ENCODE measurements at regions not wholly inside any gene's neighbourhood (a gene's known extent, or its start where the extent isn't known, plus 50 kb on each side); places are given as distances from the start of the nearest gene placed in this dataset.

- DNase-seq (ENCODE audit: low read depth), result no peak
Measured at GRCh38 chr20:40770564-40771307, 81.7 kb upstream of the MAFB start.

DNA sequence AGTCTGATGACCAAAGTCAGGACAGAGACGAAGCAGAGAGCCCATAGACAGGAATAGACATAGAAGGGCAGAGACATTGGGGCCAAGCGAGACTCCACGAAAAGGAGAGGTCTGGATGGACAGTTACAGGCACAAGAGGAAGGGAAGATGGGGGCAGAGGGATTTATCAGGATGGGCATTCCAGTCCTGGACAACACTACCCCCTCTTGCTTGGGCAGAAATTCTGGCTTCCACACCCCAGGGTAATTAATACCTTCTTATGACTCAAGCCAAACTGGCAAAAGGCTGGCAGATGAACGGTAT lies 82.2 kb upstream of the MAFB start:
- DNase-seq (ENCODE audit: low read depth), result no peak

GRCh38 chr20:40771848-40772511 lies 82.9 kb upstream of the MAFB start:
- no peak for DNase-seq (ENCODE audit: low read depth)

DNA sequence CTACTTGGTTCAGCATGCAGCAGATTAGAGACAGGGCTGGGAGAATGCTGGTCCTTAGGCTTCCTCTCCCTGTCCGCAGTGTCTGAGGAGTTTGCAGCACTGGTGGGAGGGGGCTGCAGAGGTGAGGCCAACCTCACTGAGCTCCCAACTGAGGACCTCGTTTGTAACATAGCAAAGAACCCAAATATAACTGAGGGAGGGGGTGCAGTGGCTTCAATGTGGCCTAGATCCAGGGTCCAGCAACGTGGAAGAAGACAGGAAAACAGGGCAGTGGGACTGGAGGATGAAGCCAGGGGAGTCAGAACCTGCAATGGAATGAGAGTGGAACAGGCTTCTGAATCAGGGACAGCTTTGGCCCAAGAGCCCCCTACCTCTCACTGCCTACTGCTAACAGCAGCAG lies 84.3 kb upstream of the MAFB start:
- no peak for DNase-seq (ENCODE audit: low read depth)

DNA sequence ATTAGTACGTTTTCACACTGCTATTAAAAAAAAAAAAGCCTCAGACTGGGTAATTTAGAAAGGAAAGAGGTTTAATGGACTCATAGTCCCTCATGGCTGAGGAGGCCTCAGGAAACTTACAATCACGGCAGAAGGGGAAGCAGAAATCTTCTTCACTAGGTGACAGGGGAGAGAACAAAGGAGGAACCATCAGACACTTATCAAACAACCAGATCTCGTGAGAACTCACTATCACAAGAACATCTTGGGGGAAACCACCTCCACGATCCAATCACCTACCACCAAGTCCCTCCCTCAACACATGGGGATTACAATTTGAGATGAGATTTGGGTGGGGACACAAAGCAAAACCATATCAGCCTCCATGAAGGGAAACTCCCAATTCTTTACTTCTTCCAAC lies 85.2 kb upstream of the MAFB start:
- no peak for DNase-seq (ENCODE audit: low read depth)

- no peak for DNase-seq (ENCODE audit: low read depth)
Measured at GRCh38 chr20:40775561-40776146, 86.6 kb upstream of the MAFB start.

DNA sequence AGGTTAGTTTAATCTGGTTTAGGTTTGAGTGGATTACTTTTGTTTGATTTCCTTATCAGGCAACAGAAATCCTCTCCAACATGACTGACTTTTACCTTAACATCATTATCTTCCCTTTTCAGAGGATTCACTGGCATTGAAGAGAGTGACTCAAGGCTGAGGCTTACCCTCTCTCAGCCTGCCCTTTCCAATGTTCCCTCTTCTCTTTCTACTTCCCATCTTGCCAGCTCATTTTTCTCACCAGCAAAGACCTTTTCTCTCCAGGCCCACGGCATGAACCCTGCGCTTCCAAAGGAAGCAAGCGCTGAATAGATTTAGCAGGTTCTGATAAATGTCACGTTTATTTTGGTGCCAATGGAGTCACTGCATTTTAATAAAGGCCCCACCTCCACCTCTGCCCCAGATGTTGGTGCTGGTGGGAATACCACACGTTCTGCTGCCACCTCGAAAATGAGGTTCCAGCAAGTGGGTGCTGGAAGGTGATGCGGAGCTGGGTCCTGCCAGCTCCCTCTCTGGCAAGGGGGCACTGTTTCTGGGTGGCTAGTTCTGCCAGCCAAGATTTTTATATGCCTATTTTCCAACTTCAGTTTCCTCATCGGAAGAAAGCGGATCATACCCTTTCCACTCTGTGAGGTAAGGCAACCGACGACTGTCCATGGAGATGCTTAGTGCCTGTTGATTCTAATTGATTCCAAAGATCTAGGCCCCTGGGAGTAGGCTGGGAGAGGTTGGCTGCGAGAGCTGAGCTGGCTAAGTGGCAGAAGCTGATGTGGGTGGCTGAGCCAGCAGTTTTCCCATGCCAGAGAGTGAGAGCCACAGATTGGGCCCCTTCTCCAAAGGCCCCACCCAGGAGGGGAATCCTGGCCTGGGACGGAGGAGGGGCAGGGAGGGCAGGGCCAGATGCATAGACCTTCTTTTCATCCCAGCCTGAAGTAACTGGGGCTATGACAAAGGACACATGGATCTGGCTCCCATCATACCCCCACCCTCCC lies 87.7 kb upstream of the MAFB start:
- DNase-seq (ENCODE audit: low read depth), result no peak

- DNase-seq (ENCODE audit: low read depth), result no peak
Measured at GRCh38 chr20:40777653-40778052, 88.6 kb upstream of the MAFB start.

DNA sequence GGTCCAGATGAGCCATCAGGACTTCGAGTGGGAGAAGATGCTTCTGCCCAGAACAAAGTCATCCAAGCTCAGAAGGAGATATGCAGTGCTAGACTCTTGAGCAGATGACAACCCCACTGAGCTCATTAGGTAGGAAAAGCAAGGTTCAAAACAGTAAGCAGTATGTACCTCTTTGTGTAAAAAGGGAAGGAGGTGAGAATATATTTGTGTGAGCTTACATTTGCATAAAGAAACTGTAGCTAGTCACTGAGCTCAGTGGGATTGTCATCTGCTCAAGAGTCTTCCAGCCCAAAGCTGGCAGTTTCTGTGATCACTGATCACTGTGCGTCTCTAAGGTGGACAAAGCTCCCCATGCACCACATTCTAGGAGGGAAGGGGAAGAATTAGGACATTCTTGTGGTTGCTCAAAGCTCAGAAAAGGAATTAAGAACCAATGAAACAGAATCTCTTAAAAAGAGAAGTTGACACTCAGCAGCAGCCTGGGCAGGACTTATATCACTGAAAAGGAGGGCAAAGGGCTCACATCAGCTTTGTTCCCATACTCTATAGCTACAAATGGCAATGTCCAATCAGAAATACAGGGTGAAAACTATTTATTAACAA lies 90.0 kb upstream of the MAFB start:
- no peak for DNase-seq (ENCODE audit: low read depth)

- DNase-seq (ENCODE audit: low read depth), result no peak
Measured at GRCh38 chr20:40781327-40782042, 92.4 kb upstream of the MAFB start.

DNA sequence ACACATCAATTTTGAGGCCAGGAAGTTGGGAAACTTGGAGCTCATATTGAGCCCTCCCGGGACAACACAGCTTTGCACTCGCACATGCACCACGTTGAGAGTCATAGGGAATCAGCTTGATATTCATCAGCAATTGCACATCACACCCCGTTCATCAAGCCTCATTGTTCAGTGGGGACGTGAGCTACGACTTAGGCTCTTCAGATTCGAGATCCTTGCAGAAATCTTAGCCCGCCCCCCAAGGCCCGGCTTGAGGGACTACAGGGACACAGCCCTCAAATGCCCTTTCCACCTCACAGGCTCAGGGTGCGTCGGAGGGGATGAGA lies 93.0 kb upstream of the MAFB start:
- DNase-seq (ENCODE audit: low read depth), result no peak

DNA sequence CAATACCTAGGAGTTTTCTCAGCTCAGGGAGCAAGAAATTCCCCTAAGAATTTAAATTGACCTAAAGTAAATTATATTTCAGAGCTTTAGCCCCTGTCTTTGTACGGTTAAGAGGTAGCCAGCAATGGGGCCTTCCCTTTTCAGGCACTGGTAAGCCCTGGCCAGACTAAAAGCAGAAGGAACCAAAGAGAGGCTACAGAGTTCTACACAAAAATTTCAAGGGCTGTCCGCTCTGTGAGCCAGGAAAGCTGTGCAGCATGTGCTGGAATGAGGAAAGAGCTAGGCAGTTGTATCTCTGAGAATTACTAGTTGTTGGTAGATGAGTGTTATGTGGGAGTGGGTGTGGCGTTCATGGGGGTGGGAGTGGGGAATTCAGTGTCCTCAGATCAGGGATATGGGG lies 96.3 kb upstream of the MAFB start:
- DNase-seq (ENCODE audit: low read depth), result no peak

DNA sequence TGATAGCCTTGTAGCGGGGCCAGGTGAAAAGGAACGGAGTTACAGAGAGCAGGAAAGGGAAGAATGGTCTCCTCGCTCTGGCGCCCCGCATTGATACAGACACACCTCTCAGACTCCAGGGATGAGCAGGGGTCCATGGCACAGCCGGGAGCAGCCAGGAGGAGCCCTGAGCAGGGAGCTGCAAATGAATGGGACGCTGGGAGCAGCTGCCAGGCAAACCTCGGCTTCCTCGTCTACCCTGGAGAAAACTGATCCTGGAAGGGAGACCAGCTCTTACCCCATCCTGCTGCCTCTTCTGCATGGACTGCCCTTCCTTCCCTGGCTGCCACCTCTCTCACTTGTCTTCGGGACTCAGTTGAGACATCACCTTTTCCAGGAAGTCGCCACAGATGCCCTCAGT lies 97.3 kb upstream of the MAFB start:
- DNase-seq (ENCODE audit: low read depth), result no peak

DNA sequence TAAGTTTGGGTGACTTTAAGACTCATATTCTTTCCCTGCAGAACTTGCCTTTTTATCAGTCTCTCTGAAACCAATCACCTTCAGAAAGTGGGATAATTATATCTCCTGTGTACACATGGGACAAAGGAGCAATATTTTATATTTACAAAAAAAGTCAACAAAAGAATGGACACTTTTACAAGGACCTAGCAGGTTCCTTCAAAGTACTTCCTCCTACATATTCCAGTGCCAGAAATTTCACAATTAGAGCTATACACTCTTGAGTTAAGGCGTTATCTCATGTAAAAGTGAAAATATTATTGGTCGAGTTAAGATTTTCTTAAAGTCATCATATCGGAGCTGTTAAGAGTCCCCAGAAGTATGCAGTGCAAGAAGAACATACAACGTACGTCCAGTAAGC lies 98.9 kb upstream of the MAFB start:
- DNase-seq (ENCODE audit: low read depth), result no peak

DNA sequence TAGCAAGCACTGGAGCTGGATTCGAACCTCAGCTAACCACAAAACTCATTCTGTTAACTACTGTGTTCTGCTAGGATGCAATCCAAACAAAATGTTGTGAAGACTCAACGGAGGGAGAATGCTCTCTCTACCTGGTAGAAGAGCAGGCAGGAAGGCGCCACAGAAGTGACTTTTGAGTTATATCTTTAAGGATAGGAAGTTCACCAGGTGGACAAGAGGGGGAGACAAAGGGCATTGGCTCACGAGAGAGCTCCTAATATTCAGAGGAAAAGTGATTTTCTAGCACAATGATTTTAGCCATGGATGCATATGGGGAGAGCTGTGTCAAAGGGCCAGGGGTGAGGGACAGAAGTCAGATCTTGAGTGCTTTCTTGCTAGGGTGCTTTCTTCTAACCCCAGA lies 108.4 kb upstream of the MAFB start:
- DNase-seq (ENCODE audit: low read depth), result no peak

DNA sequence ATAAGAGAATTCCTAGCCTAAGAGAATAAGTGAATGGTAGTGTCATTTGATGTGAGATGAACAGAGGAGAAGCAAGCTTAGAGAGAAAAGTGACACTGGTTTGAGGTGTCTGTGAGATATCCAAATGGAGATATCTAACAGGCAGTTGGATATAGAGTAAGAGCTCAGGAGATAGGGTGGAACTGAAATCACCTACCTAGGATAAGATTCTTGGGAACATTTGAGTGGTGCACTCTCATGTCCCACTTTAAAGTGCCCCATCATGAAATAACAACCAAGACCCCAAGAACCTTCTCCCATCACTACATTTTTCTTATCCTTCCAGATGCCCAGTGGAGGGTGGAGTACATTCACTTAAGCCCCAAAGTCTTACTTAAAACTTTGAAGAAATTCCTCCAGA lies 109.0 kb upstream of the MAFB start:
- no peak for DNase-seq (ENCODE audit: low read depth)

GRCh38 chr20:40802886-40803285 lies 113.8 kb upstream of the MAFB start:
- no peak for DNase-seq (ENCODE audit: low read depth)

- DNase-seq (ENCODE audit: low read depth), result no peak
Measured at GRCh38 chr20:40803381-40803780, 114.3 kb upstream of the MAFB start.

GRCh38 chr20:40805592-40805991 lies 116.6 kb upstream of the MAFB start:
- DNase-seq (ENCODE audit: low read depth), result no peak

GRCh38 chr20:40806929-40807820 lies 118.1 kb upstream of the MAFB start:
- no peak for DNase-seq (ENCODE audit: low read depth)

GRCh38 chr20:40807821-40808170 lies 118.8 kb upstream of the MAFB start:
- DNase-seq (ENCODE audit: low read depth), result no peak

Measured in activated T-helper 1 cell treated with Interleukin-2 at 50 U/mL for 16 hours (primary cell).